Kidney epithelial cell (primary cell): ENCODE measurements at regions not wholly inside any gene's neighbourhood (a gene's known extent, or its start where the extent isn't known, plus 50 kb on each side); places are given as distances from the start of the nearest gene placed in this dataset.

ENCODE experiments used
- DNase-seq: peaks from one replicate; pipeline ENCODE4 v3.0.0-alpha.2; 2010; ENCODE audit warnings: low read depth
- H3K27me3 ChIP-seq: 2 replicates; pipeline ENCODE4 v1.6.0; 2011; ENCODE audit warnings: low read length; ENCODE audit not compliant: control insufficient read depth, insufficient read depth
- H3K36me3 ChIP-seq: 2 replicates; pipeline ENCODE4 v1.5.1; 2011; ENCODE audit warnings: low read length; ENCODE audit not compliant: control insufficient read depth, insufficient read depth
- H3K4me3 ChIP-seq: 2 replicates; pipeline ENCODE4 v1.5.1; 2011; ENCODE audit warnings: low read depth, mild to moderate bottlenecking, control low read depth, low read length
- TF ChIP-seq, protein P1 (sequence below): IDR thresholded peaks from 2 replicates; pipeline ENCODE4 v1.5.1; 2011; ENCODE audit warnings: mild to moderate bottlenecking, moderate library complexity, low read length, control low read depth, inconsistent platforms; ENCODE audit not compliant: insufficient read depth, poor library complexity, severe bottlenecking

- no peak for DNase-seq
- Histone ChIP-seq H3K4me3 (no peak overlapping the region), H3K27me3 (no peaks in the 10 kb centered on the region), H3K36me3 (no peaks in the 10 kb centered on the region)
- TF ChIP-seq, protein P1, sequence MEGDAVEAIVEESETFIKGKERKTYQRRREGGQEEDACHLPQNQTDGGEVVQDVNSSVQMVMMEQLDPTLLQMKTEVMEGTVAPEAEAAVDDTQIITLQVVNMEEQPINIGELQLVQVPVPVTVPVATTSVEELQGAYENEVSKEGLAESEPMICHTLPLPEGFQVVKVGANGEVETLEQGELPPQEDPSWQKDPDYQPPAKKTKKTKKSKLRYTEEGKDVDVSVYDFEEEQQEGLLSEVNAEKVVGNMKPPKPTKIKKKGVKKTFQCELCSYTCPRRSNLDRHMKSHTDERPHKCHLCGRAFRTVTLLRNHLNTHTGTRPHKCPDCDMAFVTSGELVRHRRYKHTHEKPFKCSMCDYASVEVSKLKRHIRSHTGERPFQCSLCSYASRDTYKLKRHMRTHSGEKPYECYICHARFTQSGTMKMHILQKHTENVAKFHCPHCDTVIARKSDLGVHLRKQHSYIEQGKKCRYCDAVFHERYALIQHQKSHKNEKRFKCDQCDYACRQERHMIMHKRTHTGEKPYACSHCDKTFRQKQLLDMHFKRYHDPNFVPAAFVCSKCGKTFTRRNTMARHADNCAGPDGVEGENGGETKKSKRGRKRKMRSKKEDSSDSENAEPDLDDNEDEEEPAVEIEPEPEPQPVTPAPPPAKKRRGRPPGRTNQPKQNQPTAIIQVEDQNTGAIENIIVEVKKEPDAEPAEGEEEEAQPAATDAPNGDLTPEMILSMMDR, result no peak
Observed at GRCh38 chr14:44700694-44701093, 193.6 kb upstream of the FSCB start.

DNA sequence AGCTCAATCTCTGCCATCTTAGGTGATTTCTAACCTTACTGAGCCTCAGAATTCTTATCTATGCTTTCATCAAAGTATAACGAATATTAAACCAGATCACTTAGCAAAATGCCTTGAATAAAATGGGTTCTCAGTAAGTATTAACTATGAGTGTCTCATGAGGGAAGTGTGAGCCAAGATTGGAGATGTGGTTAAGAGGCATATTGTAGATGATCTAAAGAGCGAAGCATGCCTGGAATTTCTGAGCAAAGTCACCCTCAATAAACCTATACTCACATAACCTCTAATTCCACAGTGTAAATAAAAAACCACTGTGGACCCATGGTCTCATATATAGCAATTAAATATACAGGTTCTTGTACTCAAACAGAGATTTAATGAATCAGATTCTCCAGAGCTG, 193.1 kb upstream of the FSCB start:
- Histone ChIP-seq H3K4me3 (no peak overlapping the region), H3K27me3 (no peaks in the 10 kb centered on the region), H3K36me3 (no peaks in the 10 kb centered on the region)
- peak; percentile 65 for DNase-seq
- TF ChIP-seq, protein P1, result no peak

GRCh38 chr14:44699391-44699790, 192.3 kb upstream of the FSCB start:
- TF ChIP-seq, protein P1, result no peak
- no peak overlapping the region for H3K4me3 ChIP-seq
- no peak for DNase-seq
- H3K27me3 ChIP-seq, result no peaks in the 10 kb centered on the region
- H3K36me3 ChIP-seq, result no peaks in the 10 kb centered on the region

DNA sequence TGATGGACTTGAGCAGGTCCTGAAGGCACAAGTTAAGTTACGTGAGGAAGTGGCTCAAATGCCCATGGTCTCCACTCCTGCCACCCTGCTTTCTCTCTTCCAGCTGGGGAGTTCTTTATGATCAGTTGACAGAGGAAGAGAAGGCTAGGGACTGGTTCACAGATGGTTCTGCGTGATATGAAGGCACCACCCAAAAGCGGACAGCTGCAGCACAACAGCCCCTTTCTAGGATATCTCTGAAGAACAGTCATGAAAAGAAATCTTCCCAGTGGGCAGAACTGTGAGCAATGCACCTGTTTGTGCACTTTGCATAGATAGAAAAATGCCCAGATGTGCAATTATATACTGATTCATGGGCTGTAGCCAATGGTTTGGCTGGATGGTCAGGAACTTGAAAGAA, 162.4 kb upstream of the FSCB start:
- Histone ChIP-seq H3K4me3 (no peak overlapping the region), H3K27me3 (no peaks in the 10 kb centered on the region), H3K36me3 (no peaks in the 10 kb centered on the region)
- DNase-seq, result no peak
- TF ChIP-seq, protein P1, result no peak

DNA sequence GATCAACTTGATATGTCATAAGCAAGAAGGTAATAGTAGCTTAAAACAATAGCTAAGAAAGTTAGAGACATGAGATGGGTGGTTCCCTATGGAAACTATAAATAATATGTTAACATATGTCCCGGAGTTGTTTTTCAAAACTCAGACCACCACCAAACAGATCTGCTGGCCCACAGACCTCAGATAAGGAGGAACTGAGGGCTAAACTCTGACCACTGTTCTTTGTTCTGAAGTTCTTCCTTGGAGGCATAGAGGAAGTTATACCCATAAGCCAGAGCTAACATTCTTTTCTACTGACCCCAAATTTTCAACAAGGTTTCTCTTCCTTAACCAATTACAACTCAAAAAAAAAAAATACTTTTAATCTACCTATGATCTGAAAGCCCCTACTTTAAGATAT, 156.1 kb upstream of the FSCB start:
- Histone ChIP-seq H3K27me3 (no peaks in the 10 kb centered on the region), H3K36me3 (no peaks in the 10 kb centered on the region), H3K4me3 (no peak overlapping the region)
- no peak for DNase-seq
- TF ChIP-seq, protein P1, result no peak

DNA sequence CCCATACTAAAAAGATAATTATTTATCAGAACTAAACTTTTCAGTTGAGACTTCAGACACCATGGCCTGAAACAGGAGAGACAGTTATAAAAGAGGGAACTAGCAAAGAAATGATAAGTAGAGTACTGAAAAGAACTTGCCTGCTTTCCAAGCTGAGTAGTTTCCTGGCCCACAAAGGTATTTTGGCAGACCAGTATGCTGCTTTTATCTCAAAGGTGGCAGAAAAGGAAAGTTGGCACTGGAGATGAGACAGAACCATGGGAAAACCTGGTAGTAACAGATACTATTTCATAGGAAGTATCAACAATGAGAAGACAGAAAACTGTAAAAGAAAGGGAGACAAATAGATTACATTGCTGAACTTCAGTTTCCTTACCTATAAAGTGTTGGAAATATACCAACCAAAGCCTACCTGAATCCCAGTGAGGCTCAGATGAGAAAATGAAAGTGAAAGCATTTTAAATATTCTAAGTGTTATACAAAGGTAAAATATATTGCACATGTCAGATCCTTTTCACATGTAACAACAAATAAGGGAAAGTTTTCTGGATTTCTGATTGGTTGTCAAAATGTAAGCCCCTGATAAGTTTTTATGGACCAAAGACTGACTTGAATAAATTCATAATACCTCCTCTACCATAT, 155.3 kb upstream of the FSCB start:
- DNase-seq, result no peak
- Histone ChIP-seq H3K36me3 (no peaks in the 10 kb centered on the region), H3K4me3 (no peak overlapping the region), H3K27me3 (no peaks in the 10 kb centered on the region)
- TF ChIP-seq, protein P1, result no peak
